ENCODE measurements at regions not wholly inside any gene's neighbourhood (a gene's known extent, or its start where the extent isn't known, plus 50 kb on each side); places are given as distances from the start of the nearest gene placed in this dataset.

GRCh38 chrX:65925005-65925404, 114.9 kb downstream of the VSIG4 start:
- Histone ChIP-seq H3F3A (ENCODE audit: low read depth) (no peaks in the 10 kb centered on the region), H4K20me1 (ENCODE audit: low read depth) (no peaks in the 10 kb centered on the region), H3K9ac (no peak overlapping the region), H3K4me2 (no peak overlapping the region), H3K27me3 (no peaks in the 10 kb centered on the region), H3K9me3 (ENCODE audit: low read depth) (no peaks in the 10 kb centered on the region), H3K79me2 (ENCODE audit: low read depth) (no peaks in the 10 kb centered on the region), H3K36me3 (no peaks in the 10 kb centered on the region), H3K4me3 (no peak overlapping the region), H3K4me1 (no peaks in the 10 kb centered on the region), H3K27ac (no peak overlapping the region), H2AFZ (replicated peaks) (no peak overlapping the region)
- Mint-ChIP-seq H3K36me3 (no peaks in the 10 kb centered on the region), H3K9me3 (peaks cover 8% of the 10 kb centered on the region), H3K27me3 (ENCODE audit: insufficient read depth, low read depth) (peaks cover 3% of the 10 kb centered on the region), H3K4me3 (no peak overlapping the region), H3K27ac (no peak overlapping the region), H3K4me1 (peaks cover 6% of the 10 kb centered on the region)
- TF ChIP-seq, protein P1, sequence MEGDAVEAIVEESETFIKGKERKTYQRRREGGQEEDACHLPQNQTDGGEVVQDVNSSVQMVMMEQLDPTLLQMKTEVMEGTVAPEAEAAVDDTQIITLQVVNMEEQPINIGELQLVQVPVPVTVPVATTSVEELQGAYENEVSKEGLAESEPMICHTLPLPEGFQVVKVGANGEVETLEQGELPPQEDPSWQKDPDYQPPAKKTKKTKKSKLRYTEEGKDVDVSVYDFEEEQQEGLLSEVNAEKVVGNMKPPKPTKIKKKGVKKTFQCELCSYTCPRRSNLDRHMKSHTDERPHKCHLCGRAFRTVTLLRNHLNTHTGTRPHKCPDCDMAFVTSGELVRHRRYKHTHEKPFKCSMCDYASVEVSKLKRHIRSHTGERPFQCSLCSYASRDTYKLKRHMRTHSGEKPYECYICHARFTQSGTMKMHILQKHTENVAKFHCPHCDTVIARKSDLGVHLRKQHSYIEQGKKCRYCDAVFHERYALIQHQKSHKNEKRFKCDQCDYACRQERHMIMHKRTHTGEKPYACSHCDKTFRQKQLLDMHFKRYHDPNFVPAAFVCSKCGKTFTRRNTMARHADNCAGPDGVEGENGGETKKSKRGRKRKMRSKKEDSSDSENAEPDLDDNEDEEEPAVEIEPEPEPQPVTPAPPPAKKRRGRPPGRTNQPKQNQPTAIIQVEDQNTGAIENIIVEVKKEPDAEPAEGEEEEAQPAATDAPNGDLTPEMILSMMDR (IDR thresholded peaks at IDR 0.05): no peak
- no peak for TF ChIP-seq EZH2phosphoT487 (IDR thresholded peaks at IDR 0.05)
- no peak for TF ChIP-seq EZH2 (IDR thresholded peaks at IDR 0.05)
- no peak for DNase-seq (ENCODE audit: low spot score)

DNA sequence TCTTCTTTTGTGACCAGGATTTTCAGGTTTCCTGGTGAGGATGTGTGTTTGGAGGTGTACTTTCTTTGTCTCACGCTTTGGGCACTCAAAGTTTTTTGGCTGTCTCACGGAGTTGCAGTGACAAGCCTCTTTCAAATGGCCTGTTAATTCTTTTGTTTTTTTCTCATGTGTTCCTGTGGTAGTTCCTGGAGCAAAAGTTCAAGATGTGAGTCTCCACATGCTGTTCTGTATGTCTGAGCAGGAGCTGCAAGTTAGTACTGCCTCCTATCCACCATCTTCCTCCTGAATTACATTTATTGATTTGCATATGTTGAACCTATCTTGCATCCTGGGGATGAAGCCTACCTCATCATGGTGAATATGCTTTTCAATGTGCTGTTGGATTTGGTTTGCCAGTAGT, 118.5 kb downstream of the VSIG4 start:
- no peak for TF ChIP-seq EZH2phosphoT487 (IDR thresholded peaks at IDR 0.05)
- TF ChIP-seq, protein P1 (IDR thresholded peaks at IDR 0.05): no peak
- TF ChIP-seq EZH2 (IDR thresholded peaks at IDR 0.05): no peak
- Mint-ChIP-seq H3K4me1 (peaks cover 6% of the 10 kb centered on the region), H3K27ac (no peak overlapping the region), H3K4me3 (no peak overlapping the region), H3K9me3 (peaks cover 8% of the 10 kb centered on the region), H3K36me3 (no peaks in the 10 kb centered on the region), H3K27me3 (ENCODE audit: insufficient read depth, low read depth) (peaks cover 3% of the 10 kb centered on the region)
- H3K9ac ChIP-seq: no peak overlapping the region
- H3F3A ChIP-seq (ENCODE audit: low read depth): no peaks in the 10 kb centered on the region
- H3K27ac ChIP-seq: no peak overlapping the region
- DNase-seq (ENCODE audit: low spot score): no peak
- H3K27me3 ChIP-seq: no peaks in the 10 kb centered on the region
- no peaks in the 10 kb centered on the region for H3K79me2 ChIP-seq (ENCODE audit: low read depth)
- H3K36me3 ChIP-seq: no peaks in the 10 kb centered on the region
- H4K20me1 ChIP-seq (ENCODE audit: low read depth): no peaks in the 10 kb centered on the region
- H2AFZ ChIP-seq (replicated peaks): peak overlapping the region; percentile 63
- H3K4me3 ChIP-seq: no peak overlapping the region
- H3K4me1 ChIP-seq: no peaks in the 10 kb centered on the region
- no peaks in the 10 kb centered on the region for H3K9me3 ChIP-seq (ENCODE audit: low read depth)
- H3K4me2 ChIP-seq: no peak overlapping the region

- peak; percentile 8 for DNase-seq (ENCODE audit: low spot score)
- Histone ChIP-seq H2AFZ (replicated peaks) (peak overlapping the region; percentile 63), H3K27me3 (no peaks in the 10 kb centered on the region), H3K4me2 (peak overlapping the region; percentile 18), H4K20me1 (ENCODE audit: low read depth) (no peaks in the 10 kb centered on the region), H3K9ac (no peak overlapping the region), H3K27ac (no peak overlapping the region), H3K36me3 (no peaks in the 10 kb centered on the region), H3K79me2 (ENCODE audit: low read depth) (no peaks in the 10 kb centered on the region), H3K4me1 (no peaks in the 10 kb centered on the region), H3K9me3 (ENCODE audit: low read depth) (no peaks in the 10 kb centered on the region), H3K4me3 (no peak overlapping the region), H3F3A (ENCODE audit: low read depth) (no peaks in the 10 kb centered on the region)
- TF ChIP-seq EZH2phosphoT487 (IDR thresholded peaks at IDR 0.05) (no peak), EZH2 (IDR thresholded peaks at IDR 0.05) (no peak)
- TF ChIP-seq, protein P1 (IDR thresholded peaks at IDR 0.05): no peak
- Mint-ChIP-seq H3K4me3 (no peak overlapping the region), H3K36me3 (no peaks in the 10 kb centered on the region), H3K9me3 (peaks cover 9% of the 10 kb centered on the region), H3K27ac (no peak overlapping the region), H3K27me3 (ENCODE audit: insufficient read depth, low read depth) (peaks cover 3% of the 10 kb centered on the region), H3K4me1 (peaks cover 6% of the 10 kb centered on the region)
These were observed 119.3 kb downstream of the VSIG4 start for GRCh38 chrX:65920620-65921019.

Measured in neural progenitor cell (in vitro differentiated cells).